Fibroblast of gingiva (primary cell): ENCODE measurements at regions not wholly inside any gene's neighbourhood (a gene's known extent, or its start where the extent isn't known, plus 50 kb on each side); places are given as distances from the start of the nearest gene placed in this dataset.
"Not testable (repeated sequence)": the region's sequence is repeated elsewhere in the genome, so short reads cannot be mapped to it uniquely, and the experiment has no call there.

Experiments used
- DNase-seq: peaks from one replicate; pipeline ENCODE4 v3.0.0-alpha.2; 2011; ENCODE audit warnings: low read depth

GRCh38 chr11:96706761-96707160 lies 316.9 kb downstream of the JRKL start:
- DNase-seq: no peak

- no peak for DNase-seq
Observed at GRCh38 chr11:96707273-96707672, 317.5 kb downstream of the JRKL start.

GRCh38 chr11:96708219-96708878 lies 318.5 kb downstream of the JRKL start:
- no peak for DNase-seq

- DNase-seq: no peak
Observed at GRCh38 chr11:96713301-96713700, 323.5 kb downstream of the JRKL start.

- no peak for DNase-seq
Observed at GRCh38 chr11:96714689-96715088, 324.9 kb downstream of the JRKL start.

- DNase-seq: no peak
Observed at GRCh38 chr11:96715208-96715607, 325.4 kb downstream of the JRKL start.

GRCh38 chr11:96736601-96737000 lies 346.8 kb downstream of the JRKL start:
- DNase-seq: no peak

GRCh38 chr11:96738311-96738710 lies 348.5 kb downstream of the JRKL start:
- DNase-seq: no peak

- DNase-seq: peak; percentile 48
Observed at GRCh38 chr11:96741068-96741467, 351.3 kb downstream of the JRKL start.

- peak; percentile 10 for DNase-seq
Observed at GRCh38 chr11:96744697-96745096, 354.9 kb downstream of the JRKL start.

- peak; percentile 42 for DNase-seq
Observed at GRCh38 chr11:96748639-96749370, 359.0 kb downstream of the JRKL start.

GRCh38 chr11:96751807-96752206 lies 362.0 kb downstream of the JRKL start:
- DNase-seq: not testable (repeated sequence)

- no peak for DNase-seq
Observed at GRCh38 chr11:96752221-96752620, 362.4 kb downstream of the JRKL start.

- no peak for DNase-seq
Observed at GRCh38 chr11:96753997-96754396, 364.2 kb downstream of the JRKL start.

- no peak for DNase-seq
Observed at GRCh38 chr11:96755209-96755608, 365.4 kb downstream of the JRKL start.

- no peak for DNase-seq
Observed at GRCh38 chr11:96755752-96756151, 365.9 kb downstream of the JRKL start.

GRCh38 chr11:96758957-96759356 lies 369.1 kb downstream of the JRKL start:
- no peak for DNase-seq

GRCh38 chr11:96760306-96760705 lies 370.5 kb downstream of the JRKL start:
- no peak for DNase-seq

- no peak for DNase-seq
Observed at GRCh38 chr11:96760815-96761214, 371.0 kb downstream of the JRKL start.

- DNase-seq: no peak
Observed at GRCh38 chr11:96761451-96761850, 371.6 kb downstream of the JRKL start.

GRCh38 chr11:96763244-96763643 lies 373.4 kb downstream of the JRKL start:
- DNase-seq: no peak

- DNase-seq: no peak
Observed at GRCh38 chr11:96778272-96778671, 388.5 kb downstream of the JRKL start.

- DNase-seq: no peak
Observed at GRCh38 chr11:96779030-96779429, 389.2 kb downstream of the JRKL start.

- no peak for DNase-seq
Observed at GRCh38 chr11:96781082-96781481, 391.3 kb downstream of the JRKL start.
